Left cardiac atrium (tissue), 4 donors: ENCODE measurements at regions not wholly inside any gene's neighbourhood (a gene's known extent, or its start where the extent isn't known, plus 50 kb on each side); places are given as distances from the start of the nearest gene placed in this dataset.
"Not testable (repeated sequence)": the region's sequence is repeated elsewhere in the genome, so short reads cannot be mapped to it uniquely, and the experiment has no call there.

Experiments
- ATAC-seq, 2 donors: fragments of 200-7000 bp; cut with Tn5 transposase; one replicate each; pipeline ENCODE4 v1.9.1; 2020; ENCODE audit warnings: mild to moderate bottlenecking in 2 of 2, moderate library complexity in 2 of 2
- DNase-seq: peaks from one replicate; pipeline ENCODE4 v3.0.0-alpha.2; 2020
- intact Hi-C, 2 donors: fragments of 100-400 bp; cut with DNase I; formaldehyde crosslinking; loops; one replicate each; pipeline versions ENCODE4 v1.14.1 to v1.15.1; 2022 to 2023
- donor health status: DM: no; HTN: yes; CAD: no.
- donor health status: DM: no; HTN: yes; CAD: no; lungs with severe emphysema.
- donor health status: DM: yes; HTN: yes; CAD: no.
- donor health status: Dilated cardiomyopathy.

- intact Hi-C loops, result no loop called here
- ATAC-seq (no peak), DNase-seq (no peak)
Observed at GRCh38 chr3:139129892-139130291, 85.2 kb upstream of the PRR23C start.

GRCh38 chr3:139130390-139131140 is 85.9 kb upstream of the PRR23C start:
- intact Hi-C loops, result no loop called here
- ATAC-seq (no peak), DNase-seq (no peak)

- ATAC-seq (no peak), DNase-seq (no peak)
- intact Hi-C loops, result no loop called here
Observed at GRCh38 chr3:139131951-139132350, 87.3 kb upstream of the PRR23C start.

- DNase-seq (no peak), ATAC-seq (no peak)
- intact Hi-C loops, result no loop called here
Observed at GRCh38 chr3:139132976-139133375, 88.3 kb upstream of the PRR23C start.

- DNase-seq (no peak), ATAC-seq (no peak)
- intact Hi-C loops, result no loop called here
Observed at GRCh38 chr3:139134678-139135372, 90.1 kb upstream of the PRR23C start.

GRCh38 chr3:139135657-139136056 is 91.0 kb upstream of the PRR23C start:
- DNase-seq (no peak), ATAC-seq (no peak)
- intact Hi-C loops, result no loop called here

- ATAC-seq, result no peak
- no peak for DNase-seq
- intact Hi-C loops, result no loop called here
Observed at GRCh38 chr3:139136469-139137202, 91.9 kb upstream of the PRR23C start.

GRCh38 chr3:139140553-139140952 is 95.9 kb upstream of the PRR23C start:
- intact Hi-C loops, result no loop called here
- no peak for ATAC-seq
- no peak for DNase-seq

GRCh38 chr3:139145980-139146379 is 101.3 kb upstream of the PRR23C start:
- DNase-seq, intact Hi-C loops, ATAC-seq: not testable (repeated sequence)

- intact Hi-C loops, result no loop called here
- DNase-seq (no peak), ATAC-seq (no peak)
Observed at GRCh38 chr3:139151530-139151929, 106.8 kb upstream of the PRR23C start.

- DNase-seq, intact Hi-C loops, ATAC-seq: not testable (repeated sequence)
Observed at GRCh38 chr3:139153434-139153833, 108.7 kb upstream of the PRR23C start.

- DNase-seq, result no peak
- intact Hi-C loops, result no loop called here
- no peak for ATAC-seq
Observed at GRCh38 chr3:139157161-139157932, 112.7 kb upstream of the PRR23C start.

- intact Hi-C loops, result no loop called here
- no peak for ATAC-seq
- no peak for DNase-seq
Observed at GRCh38 chr3:139159356-139159755, 114.7 kb upstream of the PRR23C start.

GRCh38 chr3:139173372-139174108 is 128.8 kb upstream of the PRR23C start:
- intact Hi-C loops, result no loop called here
- peak in 1 of 2 donors; percentile 52 for ATAC-seq
- DNase-seq, result no peak

GRCh38 chr3:139180489-139180888 is 135.8 kb upstream of the PRR23C start:
- DNase-seq (no peak), ATAC-seq (no peak)
- intact Hi-C loops, result no loop called here

- ATAC-seq (no peak), DNase-seq (no peak)
- intact Hi-C loops, result no loop called here
Observed at GRCh38 chr3:139182143-139182542, 137.5 kb upstream of the PRR23C start.

GRCh38 chr3:139182598-139182997 is 137.9 kb upstream of the PRR23C start:
- DNase-seq (no peak), ATAC-seq (no peak)
- intact Hi-C loops, result no loop called here

GRCh38 chr3:139185527-139185926 is 140.8 kb upstream of the PRR23C start:
- DNase-seq, result no peak
- no peak for ATAC-seq
- intact Hi-C loops, result no loop called here

GRCh38 chr3:139187154-139187553 is 142.5 kb upstream of the PRR23C start:
- DNase-seq, result no peak
- ATAC-seq, result no peak
- intact Hi-C loops, result no loop called here
